GM20000 (cell line): ENCODE measurements at regions not wholly inside any gene's neighbourhood (a gene's known extent, or its start where the extent isn't known, plus 50 kb on each side); places are given as distances from the start of the nearest gene placed in this dataset.

Source experiments
- DNase-seq: peaks from one replicate; pipeline ENCODE4 v3.0.0; 2012; ENCODE audit warnings: low spot score
- CTCF ChIP-seq: IDR thresholded peaks from 2 replicates; pipeline ENCODE4 v1.5.1; 2012; ENCODE audit warnings: mild to moderate bottlenecking, control low read depth; ENCODE audit errors: extremely low read depth, missing control alignments

DNA sequence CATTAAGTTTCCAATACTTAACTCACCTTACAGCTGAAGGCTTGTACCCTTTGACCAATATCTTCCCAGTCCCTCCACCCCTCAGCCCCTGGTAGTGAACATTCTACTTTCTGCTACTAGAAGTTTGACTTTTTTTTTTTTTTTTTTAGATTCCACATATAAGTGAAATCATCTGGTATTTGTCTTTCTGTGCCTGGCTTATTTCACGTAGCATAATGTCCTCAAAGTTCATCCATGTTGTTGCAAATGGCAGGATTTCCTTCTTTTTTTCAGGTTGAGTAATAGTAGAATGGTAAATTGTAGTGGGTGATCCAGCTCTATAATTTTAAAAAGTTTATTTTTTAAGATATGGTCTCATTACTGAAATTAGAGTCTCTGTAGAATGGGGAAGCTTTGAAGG, 316.0 kb downstream of the MTX2 start:
- TF ChIP-seq CTCF: no peak
- DNase-seq: no peak

DNA sequence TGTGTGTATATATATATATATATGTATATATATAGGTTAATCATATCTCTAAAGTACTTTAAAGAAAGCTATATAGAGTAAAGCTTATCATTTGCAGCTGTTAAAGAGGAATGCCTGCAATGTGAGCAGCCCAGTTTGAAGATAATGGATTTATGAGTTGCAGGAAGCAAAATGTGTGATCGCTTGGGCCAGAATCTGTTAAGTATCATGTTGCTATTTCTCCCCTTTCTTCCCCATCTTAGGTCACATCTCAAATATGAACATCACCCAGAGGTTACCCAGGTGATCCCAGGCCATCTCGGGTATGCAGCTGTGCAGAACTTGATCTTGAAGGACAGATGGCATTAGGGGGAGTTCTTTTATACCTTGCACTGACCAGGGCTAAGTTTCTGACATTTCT, 316.5 kb downstream of the MTX2 start:
- no peak for DNase-seq
- no peak for TF ChIP-seq CTCF

DNA sequence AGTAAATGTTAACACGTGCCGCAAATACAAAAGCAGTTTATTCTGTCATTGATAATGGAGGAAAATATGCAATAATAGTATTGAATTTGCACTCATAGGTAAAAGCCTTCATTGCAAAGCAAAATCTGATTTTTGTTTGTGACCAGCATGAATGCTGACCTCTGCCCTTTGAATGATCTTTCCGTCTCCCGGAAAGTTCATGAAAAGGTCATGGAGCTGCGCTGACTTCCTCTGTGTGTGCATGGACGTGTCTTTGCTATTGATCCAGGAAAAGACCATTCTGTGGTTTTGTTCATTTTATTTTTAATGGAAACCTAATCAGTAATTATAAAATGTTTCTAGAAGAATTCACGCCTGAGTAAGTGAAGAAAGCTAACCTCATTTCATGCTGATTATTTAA, 320.0 kb downstream of the MTX2 start:
- no peak for TF ChIP-seq CTCF
- DNase-seq: no peak

GRCh38 chr2:176589825-176590440, 320.7 kb downstream of the MTX2 start:
- DNase-seq: no peak
- no peak for TF ChIP-seq CTCF

DNA sequence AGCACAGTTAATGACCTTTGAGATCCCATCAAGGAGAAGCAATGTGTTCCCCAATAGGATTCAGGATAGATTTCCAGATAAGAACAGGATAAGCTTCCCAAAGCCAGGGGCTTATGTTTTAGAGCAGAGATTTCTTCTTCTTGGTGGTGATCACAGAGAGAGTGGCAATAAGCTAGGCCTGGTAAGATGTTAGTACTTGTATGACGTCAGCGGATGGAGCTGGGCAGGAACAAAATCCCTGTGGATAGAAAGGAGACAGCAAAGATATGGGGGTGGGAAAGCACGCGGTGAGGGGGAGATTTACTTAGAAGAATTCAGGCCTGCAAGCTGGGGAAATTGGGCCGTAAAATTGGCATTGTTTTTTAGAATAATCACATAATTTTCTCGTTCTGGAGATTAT, 323.0 kb downstream of the MTX2 start:
- no peak for DNase-seq
- TF ChIP-seq CTCF: no peak

GRCh38 chr2:176595986-176596385, 326.7 kb downstream of the MTX2 start:
- no peak for DNase-seq
- TF ChIP-seq CTCF: no peak

DNA sequence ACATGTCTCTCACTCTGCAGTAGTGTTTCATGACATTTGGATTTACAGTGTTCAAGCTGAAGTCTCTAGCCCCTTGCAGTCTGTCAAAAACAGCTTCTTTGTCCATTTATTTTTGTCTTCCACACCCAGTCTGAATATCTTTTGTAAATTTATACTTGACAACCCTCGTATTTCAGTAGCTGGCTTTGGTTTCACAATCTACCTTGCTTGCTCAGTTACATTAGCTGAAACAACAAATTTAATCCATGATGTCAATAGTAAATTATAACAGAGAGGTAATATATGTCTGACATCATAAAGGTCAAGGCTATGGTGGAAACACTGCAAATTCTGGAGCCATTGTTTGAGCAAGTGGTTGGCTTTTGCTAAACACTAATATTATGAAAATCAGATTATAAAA, 328.7 kb downstream of the MTX2 start:
- DNase-seq: no peak
- no peak for TF ChIP-seq CTCF
